ENCODE measurements at regions not wholly inside any gene's neighbourhood (a gene's known extent, or its start where the extent isn't known, plus 50 kb on each side); places are given as distances from the start of the nearest gene placed in this dataset.
"Not testable (repeated sequence)": the region's sequence is repeated elsewhere in the genome, so short reads cannot be mapped to it uniquely, and the experiment has no call there.

DNA sequence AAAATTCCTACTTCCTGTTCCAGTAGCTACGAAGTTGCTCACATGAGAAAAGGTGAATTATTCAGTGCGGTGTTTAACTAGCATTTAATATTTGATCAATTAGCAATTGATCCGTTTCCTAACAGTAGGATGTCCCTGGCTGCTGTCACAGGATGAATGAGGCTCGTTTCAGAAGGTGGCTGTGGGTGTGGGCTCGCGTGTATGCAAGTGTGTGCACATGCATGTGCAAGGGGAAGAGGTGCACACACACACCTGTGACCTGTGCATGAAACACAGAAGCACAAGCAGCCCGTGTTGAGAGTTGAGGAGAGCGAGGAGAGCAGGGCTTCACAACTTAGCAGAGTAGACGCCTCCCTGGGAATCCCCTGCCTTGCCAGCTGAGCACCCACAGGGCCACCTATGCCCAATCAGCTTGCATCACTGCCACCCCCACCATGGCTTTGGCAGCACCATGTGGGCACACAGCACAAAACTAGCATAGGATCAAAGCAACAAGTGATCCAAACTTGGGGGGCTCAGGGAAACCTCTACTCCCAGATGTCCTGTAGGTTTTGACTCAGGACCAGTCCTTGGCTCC, 107.2 kb downstream of the C5orf15 start:
- peaks cover 1% of the 10 kb centered on the region for H3K4me1 Mint-ChIP-seq
- H3K27me3 Mint-ChIP-seq = peaks cover 3% of the 10 kb centered on the region
- DNase-seq = no peak
- H3K9me3 Mint-ChIP-seq = peaks cover 3% of the 10 kb centered on the region
- no peak overlapping the region for H3K27ac Mint-ChIP-seq
- POLR2A ChIA-PET = no interaction called here
- CTCF ChIA-PET = no interaction called here
- no peaks in the 10 kb centered on the region for H3K36me3 Mint-ChIP-seq (ENCODE audit: low read depth)
- H3K4me3 Mint-ChIP-seq = no peak overlapping the region

DNA sequence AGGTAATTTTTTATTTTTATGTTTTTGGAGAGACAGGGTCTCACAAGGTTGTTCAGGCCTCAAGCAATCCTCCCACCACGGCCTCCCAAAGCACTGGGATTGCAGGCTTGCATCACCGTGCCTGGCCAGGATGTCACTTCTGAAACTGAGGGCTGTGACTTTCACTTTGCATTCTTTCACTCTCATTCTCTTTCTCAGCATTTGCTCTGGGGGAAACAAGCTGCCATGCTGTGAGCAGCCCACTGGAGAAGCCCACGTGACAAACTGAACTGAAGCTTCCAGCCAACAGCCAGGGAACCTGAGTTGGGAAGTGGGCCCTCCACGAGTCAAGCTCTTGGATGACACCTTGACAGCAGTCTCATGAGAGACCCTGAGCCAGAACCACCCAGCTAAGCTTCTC, 109.4 kb downstream of the C5orf15 start:
- CTCF ChIA-PET = interaction anchor here (1.4 kb wide), 1 partner anchor 10 kb away, joined by 5 read pairs; no protein-coding TSS in a partner anchor
- no peak for DNase-seq
- peaks cover 6% of the 10 kb centered on the region for H3K27me3 Mint-ChIP-seq
- peaks cover 3% of the 10 kb centered on the region for H3K9me3 Mint-ChIP-seq
- H3K36me3 Mint-ChIP-seq (ENCODE audit: low read depth) = no peaks in the 10 kb centered on the region
- POLR2A ChIA-PET = no interaction called here
- H3K4me1 Mint-ChIP-seq = peaks cover 1% of the 10 kb centered on the region
- no peak overlapping the region for H3K27ac Mint-ChIP-seq
- no peak overlapping the region for H3K4me3 Mint-ChIP-seq

GRCh38 chr5:133857595-133858313, 110.7 kb downstream of the C5orf15 start:
- H3K27me3 Mint-ChIP-seq = peaks cover 17% of the 10 kb centered on the region
- POLR2A ChIA-PET; H3K4me3 Mint-ChIP-seq; CTCF ChIA-PET; H3K27ac Mint-ChIP-seq; H3K36me3 Mint-ChIP-seq (ENCODE audit: low read depth); H3K4me1 Mint-ChIP-seq; H3K9me3 Mint-ChIP-seq; DNase-seq: not testable (repeated sequence)

DNA sequence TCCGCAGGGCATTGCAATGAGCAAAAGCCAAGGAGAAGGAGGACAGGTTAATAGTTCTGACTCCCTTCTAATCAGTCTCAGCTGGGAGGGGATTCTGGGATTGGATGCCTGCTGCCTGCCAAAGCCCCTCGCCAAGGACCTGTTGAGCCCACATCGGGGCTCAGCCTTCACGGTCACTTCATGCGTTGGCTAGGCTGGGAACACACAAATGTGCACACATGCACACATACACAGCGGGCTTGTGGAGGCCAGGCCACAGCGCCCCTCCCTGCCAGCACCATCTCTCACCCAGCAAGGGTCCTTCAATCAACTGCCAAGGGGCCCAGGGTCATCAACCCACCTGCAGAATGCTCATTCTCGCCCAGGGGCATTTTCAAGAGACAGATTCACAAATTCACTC, 113.9 kb downstream of the C5orf15 start:
- ChIA-PET POLR2A (no interaction called here), CTCF (no interaction called here)
- no peak for DNase-seq
- peaks cover 3% of the 10 kb centered on the region for H3K9me3 Mint-ChIP-seq
- H3K27ac Mint-ChIP-seq = no peak overlapping the region
- H3K4me1 Mint-ChIP-seq = peaks cover 1% of the 10 kb centered on the region
- H3K27me3 Mint-ChIP-seq = peaks cover 23% of the 10 kb centered on the region
- no peaks in the 10 kb centered on the region for H3K36me3 Mint-ChIP-seq (ENCODE audit: low read depth)
- no peak overlapping the region for H3K4me3 Mint-ChIP-seq

DNA sequence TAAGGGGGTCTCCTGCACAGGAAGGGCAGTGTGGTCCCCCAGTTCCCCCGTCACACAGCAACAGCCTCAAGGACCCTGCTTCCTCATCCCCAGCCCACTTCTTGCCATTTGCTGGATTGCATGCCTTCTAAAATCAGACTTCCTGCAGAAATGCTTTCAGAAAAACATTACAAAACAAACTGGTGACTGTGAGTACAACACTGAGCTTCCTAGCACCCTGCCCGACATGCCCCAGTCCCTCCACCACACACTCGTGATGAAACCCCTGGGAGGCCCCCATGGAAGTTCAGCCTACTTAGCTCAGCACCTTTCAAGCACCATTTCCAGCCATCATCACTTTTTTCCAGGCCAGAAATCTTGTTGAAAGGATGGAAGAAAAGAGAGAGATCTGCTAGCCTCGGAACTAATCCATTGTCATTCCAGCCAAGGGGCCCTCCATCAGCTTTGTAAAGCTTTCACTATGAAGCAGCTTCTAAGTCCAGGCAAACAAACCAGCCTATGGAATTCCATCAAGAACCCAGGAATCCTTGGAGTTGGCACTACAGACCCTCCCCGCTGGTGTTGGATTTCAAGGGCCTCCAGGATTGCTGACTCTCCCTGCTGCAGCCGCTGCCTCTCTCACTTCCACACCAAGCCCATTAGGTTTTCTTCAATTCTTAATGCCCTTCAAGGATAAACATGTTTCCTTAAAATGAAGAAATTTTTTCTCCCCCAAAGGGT, 114.6 kb downstream of the C5orf15 start:
- H3K9me3 Mint-ChIP-seq = peaks cover 3% of the 10 kb centered on the region
- no peak for DNase-seq
- H3K36me3 Mint-ChIP-seq (ENCODE audit: low read depth) = no peaks in the 10 kb centered on the region
- no peak overlapping the region for H3K27ac Mint-ChIP-seq
- POLR2A ChIA-PET = no interaction called here
- CTCF ChIA-PET = no interaction called here
- peaks cover 24% of the 10 kb centered on the region for H3K27me3 Mint-ChIP-seq
- H3K4me1 Mint-ChIP-seq = no peaks in the 10 kb centered on the region
- H3K4me3 Mint-ChIP-seq = no peak overlapping the region

DNA sequence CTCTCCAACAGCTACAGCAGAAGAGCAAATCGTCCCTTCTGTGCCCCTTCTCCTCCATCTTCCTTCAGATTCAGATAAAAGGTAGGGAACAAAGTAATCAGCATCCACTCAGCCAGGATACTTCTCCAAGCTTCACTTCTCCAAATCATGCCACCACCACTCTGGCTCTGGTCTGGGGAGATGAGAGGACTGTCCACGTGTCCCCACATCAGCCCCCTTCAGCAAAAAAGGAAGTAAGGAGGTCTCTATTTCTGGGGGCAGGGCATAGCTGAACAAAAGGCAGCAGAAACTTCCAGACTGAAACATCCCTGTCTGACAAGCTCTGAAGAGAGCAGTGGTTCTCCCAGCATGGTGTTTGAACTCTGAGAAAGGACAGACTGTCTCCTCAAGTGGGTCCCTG, 116.9 kb downstream of the C5orf15 start:
- Mint-ChIP-seq H3K27me3 (peaks cover 27% of the 10 kb centered on the region), H3K36me3 (ENCODE audit: low read depth) (no peaks in the 10 kb centered on the region), H3K9me3 (no peaks in the 10 kb centered on the region), H3K27ac (no peak overlapping the region), H3K4me1 (peaks cover 9% of the 10 kb centered on the region), H3K4me3 (no peak overlapping the region)
- DNase-seq = no peak
- POLR2A ChIA-PET = no interaction called here
- CTCF ChIA-PET = no interaction called here

- no peak overlapping the region for H3K27ac Mint-ChIP-seq
Observed at GRCh38 chr5:133850811-133851210, 117.6 kb downstream of the C5orf15 start.

GRCh38 chr5:133849116-133849515, 119.3 kb downstream of the C5orf15 start:
- ChIA-PET POLR2A (no interaction called here), CTCF (no interaction called here)
- Mint-ChIP-seq H3K4me3 (no peak overlapping the region), H3K36me3 (ENCODE audit: low read depth) (no peaks in the 10 kb centered on the region), H3K27ac (no peak overlapping the region), H3K27me3 (peaks cover 26% of the 10 kb centered on the region), H3K9me3 (no peaks in the 10 kb centered on the region), H3K4me1 (peaks cover 9% of the 10 kb centered on the region)
- no peak for DNase-seq

More at GRCh38 chr5:133850811-133851210, 117.6 kb downstream of the C5orf15 start:
- DNase-seq = no peak
- ChIA-PET POLR2A (no interaction called here), CTCF (no interaction called here)
- Mint-ChIP-seq H3K9me3 (no peaks in the 10 kb centered on the region), H3K4me3 (no peak overlapping the region), H3K27me3 (peaks cover 29% of the 10 kb centered on the region), H3K36me3 (ENCODE audit: low read depth) (no peaks in the 10 kb centered on the region), H3K4me1 (peaks cover 9% of the 10 kb centered on the region)

DNA sequence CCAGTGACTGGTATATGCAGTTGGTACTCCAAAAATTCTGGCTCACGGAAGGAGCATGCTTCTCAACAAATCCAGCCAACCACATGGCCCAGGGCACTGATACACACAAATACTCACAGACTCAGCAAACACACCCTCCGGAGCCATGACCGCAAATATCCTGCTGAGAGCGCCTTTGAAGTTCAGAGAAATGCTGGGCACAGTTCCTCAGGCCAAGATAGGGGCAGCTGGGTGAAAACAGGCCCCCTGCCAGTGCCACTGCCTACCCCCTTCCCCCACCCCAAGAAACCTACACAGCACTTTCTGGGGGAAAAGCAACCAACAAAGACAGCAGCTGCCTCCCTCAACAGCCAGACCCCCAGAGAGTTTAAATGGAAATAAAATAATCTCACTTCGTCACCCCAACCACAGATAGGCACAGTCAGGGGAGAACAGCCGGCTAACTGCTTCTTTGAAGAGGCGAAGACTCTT, 120.0 kb downstream of the C5orf15 start:
- Mint-ChIP-seq H3K4me3 (no peak overlapping the region), H3K4me1 (peaks cover 9% of the 10 kb centered on the region), H3K9me3 (no peaks in the 10 kb centered on the region), H3K27me3 (peaks cover 22% of the 10 kb centered on the region), H3K36me3 (ENCODE audit: low read depth) (no peaks in the 10 kb centered on the region), H3K27ac (peak overlapping the region; percentile 29)
- ChIA-PET POLR2A (no interaction called here), CTCF (no interaction called here)
- no peak for DNase-seq

DNA sequence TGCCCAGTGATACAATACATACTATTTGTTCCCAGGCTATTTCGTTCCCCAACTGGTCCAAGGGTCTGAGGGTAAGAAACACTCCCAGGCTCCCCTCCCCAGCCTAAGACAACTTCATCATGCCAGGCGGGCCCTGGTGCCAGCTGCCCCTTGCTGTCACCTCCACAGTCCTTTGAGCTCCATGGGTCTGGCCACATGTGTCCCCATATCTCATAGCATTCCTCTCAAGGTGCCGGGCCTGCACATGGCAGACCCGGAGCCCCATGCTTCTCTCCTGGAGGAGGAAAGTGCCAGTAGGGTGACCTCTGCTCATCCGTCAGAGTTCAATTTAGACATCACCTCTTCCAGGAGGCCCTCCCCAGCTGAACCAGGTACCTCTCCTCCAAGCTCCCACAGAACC, 120.5 kb downstream of the C5orf15 start:
- Mint-ChIP-seq H3K27me3 (peaks cover 17% of the 10 kb centered on the region), H3K9me3 (no peaks in the 10 kb centered on the region), H3K4me3 (no peak overlapping the region), H3K36me3 (ENCODE audit: low read depth) (no peaks in the 10 kb centered on the region), H3K4me1 (peaks cover 9% of the 10 kb centered on the region), H3K27ac (no peak overlapping the region)
- ChIA-PET POLR2A (no interaction called here), CTCF (no interaction called here)
- no peak for DNase-seq

DNA sequence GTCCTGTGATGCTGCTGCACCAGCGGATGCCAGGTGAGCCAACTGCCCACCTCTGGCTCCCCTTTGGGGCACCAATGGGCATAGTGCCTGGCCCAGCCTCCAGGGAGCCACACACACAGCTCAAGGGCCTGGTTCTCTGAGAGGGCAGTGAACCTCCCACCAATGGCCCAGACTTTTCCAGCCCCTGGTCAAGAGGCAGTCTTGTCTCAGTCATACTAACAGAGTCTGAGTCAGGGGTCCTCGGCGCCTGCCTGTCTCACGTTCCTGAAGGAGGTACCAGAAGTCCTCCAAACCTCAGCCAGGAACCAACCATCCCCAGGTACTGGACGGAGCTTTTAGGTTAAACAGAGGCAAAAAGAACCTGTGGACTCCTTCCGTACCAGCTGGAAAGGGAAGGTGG, 121.1 kb downstream of the C5orf15 start:
- CTCF ChIA-PET = no interaction called here
- no peak overlapping the region for H3K4me3 Mint-ChIP-seq
- no peak for DNase-seq
- no peaks in the 10 kb centered on the region for H3K9me3 Mint-ChIP-seq
- H3K4me1 Mint-ChIP-seq = peaks cover 9% of the 10 kb centered on the region
- H3K36me3 Mint-ChIP-seq (ENCODE audit: low read depth) = no peaks in the 10 kb centered on the region
- POLR2A ChIA-PET = no interaction called here
- no peak overlapping the region for H3K27ac Mint-ChIP-seq
- peaks cover 11% of the 10 kb centered on the region for H3K27me3 Mint-ChIP-seq

DNA sequence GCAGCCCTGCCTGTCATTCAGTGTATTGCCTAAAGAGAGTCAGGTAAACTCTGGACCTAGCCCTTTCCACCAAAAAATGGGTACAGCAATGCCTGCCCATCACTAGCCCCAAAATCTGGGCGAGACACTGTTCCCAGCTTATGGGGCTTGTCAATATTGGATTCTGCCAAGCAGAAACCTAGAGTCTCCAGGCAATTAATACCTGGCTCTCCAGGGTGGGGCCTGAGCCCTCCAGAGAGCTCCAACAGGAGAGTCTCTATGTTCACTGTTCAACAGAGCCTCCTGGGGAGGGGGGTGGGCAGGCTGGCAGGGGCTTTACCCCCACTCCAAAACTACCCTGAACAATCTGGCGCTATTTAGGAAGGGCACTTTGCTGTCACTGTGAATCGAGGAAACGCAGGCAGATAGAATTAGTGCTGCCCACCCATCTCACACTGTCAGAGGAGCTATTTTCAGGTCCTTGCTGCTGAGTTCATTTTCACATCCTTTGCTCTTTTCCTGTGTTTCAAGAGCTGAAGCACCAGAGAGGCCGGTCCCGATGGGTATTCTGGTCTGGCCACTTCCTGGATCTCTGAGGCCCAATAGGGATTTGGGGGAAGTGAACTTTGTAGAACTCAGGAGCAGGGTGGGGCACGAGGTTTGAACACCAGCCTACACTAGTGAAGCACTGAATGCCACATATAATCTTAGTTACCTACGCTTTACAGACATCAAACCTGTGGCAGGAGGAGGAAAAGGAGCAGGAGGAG, 121.8 kb downstream of the C5orf15 start:
- H3K4me1 Mint-ChIP-seq = peaks cover 9% of the 10 kb centered on the region
- ChIA-PET CTCF (no interaction called here), POLR2A (no interaction called here)
- H3K27ac Mint-ChIP-seq = no peak overlapping the region
- H3K36me3 Mint-ChIP-seq (ENCODE audit: low read depth) = no peaks in the 10 kb centered on the region
- no peak overlapping the region for H3K4me3 Mint-ChIP-seq
- no peak for DNase-seq
- peaks cover 8% of the 10 kb centered on the region for H3K27me3 Mint-ChIP-seq
- H3K9me3 Mint-ChIP-seq = no peaks in the 10 kb centered on the region

DNA sequence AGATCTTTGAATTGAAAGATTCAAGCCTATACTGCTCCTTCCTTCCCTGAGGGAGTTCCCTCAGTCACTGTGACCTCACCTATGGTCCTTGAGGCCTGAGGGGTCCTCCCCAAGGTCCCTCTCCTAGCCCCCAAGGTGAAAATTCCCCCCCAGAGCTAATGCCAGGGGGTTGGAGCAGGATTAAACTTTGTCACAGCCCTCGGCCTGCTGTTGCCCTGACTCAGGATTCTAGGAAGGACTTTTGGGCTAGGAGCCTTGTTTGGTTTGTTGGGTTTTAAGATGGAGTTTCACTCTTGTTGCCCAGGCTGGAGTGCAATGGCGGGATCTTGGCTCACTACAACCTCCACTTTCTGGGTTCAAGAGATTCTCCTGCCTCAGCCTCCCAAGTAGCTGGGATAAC, 123.2 kb downstream of the C5orf15 start:
- Mint-ChIP-seq H3K27ac (no peak overlapping the region), H3K4me3 (no peak overlapping the region), H3K9me3 (no peaks in the 10 kb centered on the region), H3K27me3 (peaks cover 9% of the 10 kb centered on the region), H3K36me3 (ENCODE audit: low read depth) (no peaks in the 10 kb centered on the region), H3K4me1 (peaks cover 9% of the 10 kb centered on the region)
- CTCF ChIA-PET = no interaction called here
- DNase-seq = no peak
- POLR2A ChIA-PET = no interaction called here
